SK-N-SH (cell line): ENCODE measurements at regions not wholly inside any gene's neighbourhood (a gene's known extent, or its start where the extent isn't known, plus 50 kb on each side); places are given as distances from the start of the nearest gene placed in this dataset.

Source experiments
- CTCF ChIA-PET: fragments of 300-600, 350-600 bp; formaldehyde crosslinking; extraction: SDS; loops from one replicate; lab custom pipeline; 2021; lab: Yijun Ruan, JAX
- POLR2A ChIA-PET: fragments of 350-600 bp; sonication (Branson Sonifier 250); formaldehyde crosslinking; extraction: SDS; loops from one replicate; lab custom pipeline; 2020; ENCODE audit warnings: antibody characterized with exemption, inconsistent platforms; lab: Yijun Ruan, JAX
- DNase-seq: peaks from one replicate; pipeline ENCODE4 v3.0.0; 2012
- H2AFZ ChIP-seq: fragments of 200-600 bp; sonication (generic); 2 replicates; pipeline ENCODE4 v1.8.1; 2016; ENCODE audit warnings: antibody characterized with exemption, mild to moderate bottlenecking, low read depth
- H3F3A ChIP-seq: fragments of 200-600 bp; sonication (generic); replicated peaks from 2 replicates; pipeline ENCODE3; 2016; ENCODE audit warnings: antibody characterized with exemption, mild to moderate bottlenecking; ENCODE audit not compliant: insufficient read depth
- H3K27ac ChIP-seq, 2 experiments: fragments of 200-500 bp in 1 of 2; fragments of 200-600 bp in 1 of 2; sonication (Bioruptor generic) in 1 of 2; sonication (generic), shearing (Covaris generic) in 1 of 2; 2 replicates each; pipeline versions ENCODE4 v1.5.1 to v1.6.1; 2014 to 2016; ENCODE audit warnings: low read depth in 2 of 2, inconsistent platforms in 1 of 2, low read length in 1 of 2, mild to moderate bottlenecking in 1 of 2, mixed read lengths in 1 of 2
- H3K27me3 ChIP-seq: fragments of 200-600 bp; sonication (generic), shearing (Covaris generic); 2 replicates; pipeline ENCODE4 v1.6.1; 2016; ENCODE audit warnings: mixed run types; ENCODE audit not compliant: insufficient read depth
- H3K36me3 ChIP-seq, 2 experiments: fragments of 200-500 bp in 1 of 2; fragments of 200-600 bp in 1 of 2; sonication (Bioruptor generic) in 1 of 2; sonication (generic) in 1 of 2; replicated peaks in 1 of 2; 2 replicates each; pipeline versions ENCODE3 to v1.5.1; 2014 to 2016; ENCODE audit warnings: low read length in 1 of 2, mild to moderate bottlenecking in 1 of 2; ENCODE audit not compliant: insufficient read depth in 2 of 2, control insufficient read depth in 1 of 2
- H3K4me1 ChIP-seq, 2 experiments: fragments of 200-500 bp in 1 of 2; fragments of 200-600 bp in 1 of 2; sonication (Bioruptor generic) in 1 of 2; sonication (generic), shearing (Covaris generic) in 1 of 2; 2 replicates each; pipeline versions ENCODE4 v1.5.1 to v1.6.1; 2014 to 2016; ENCODE audit warnings: low read depth in 1 of 2, low read length in 1 of 2, mixed run types in 1 of 2; ENCODE audit not compliant: insufficient read depth in 2 of 2, control insufficient read depth in 1 of 2
- H3K4me2 ChIP-seq: fragments of 200-600 bp; sonication (generic), shearing (Covaris generic); 2 replicates; pipeline ENCODE4 v1.6.1; 2017; ENCODE audit warnings: mixed run types
- H3K4me3 ChIP-seq, 2 experiments: fragments of 200-500 bp in 1 of 2; fragments of 200-600 bp in 1 of 2; sonication (Bioruptor generic) in 1 of 2; sonication (generic), shearing (Covaris generic) in 1 of 2; 2 replicates each; pipeline versions ENCODE4 v1.5.1 to v1.8.1; 2014 to 2016; ENCODE audit warnings: low read depth in 2 of 2, inconsistent platforms in 1 of 2, low read length in 1 of 2, mild to moderate bottlenecking in 1 of 2, mixed read lengths in 1 of 2, moderate library complexity in 1 of 2
- H3K79me2 ChIP-seq: fragments of 200-600 bp; sonication (generic); 2 replicates; pipeline ENCODE4 v1.8.1; 2017; ENCODE audit warnings: mild to moderate bottlenecking; ENCODE audit not compliant: insufficient read depth
- H3K9ac ChIP-seq: fragments of 200-600 bp; sonication (generic); 2 replicates; pipeline ENCODE4 v1.6.1; 2017; ENCODE audit warnings: mixed run types
- H3K9me2 ChIP-seq: fragments of 200-600 bp; sonication (generic); 2 replicates; pipeline ENCODE4 v1.6.1; 2017; ENCODE audit warnings: mixed run types
- H3K9me3 ChIP-seq: fragments of 200-600 bp; sonication (generic); 2 replicates; pipeline ENCODE4 v1.6.1; 2017; ENCODE audit warnings: mixed run types, mild to moderate bottlenecking, moderate library complexity
- H4K20me1 ChIP-seq: fragments of 200-600 bp; sonication (generic); 2 replicates; pipeline ENCODE4 v1.6.1; 2017; ENCODE audit warnings: mild to moderate bottlenecking, mixed run types; ENCODE audit not compliant: insufficient read depth
- CHD2 ChIP-seq: fragments of 150-350 bp; IDR thresholded peaks from 2 replicates; pipeline ENCODE4 v1.6.1; 2018; ENCODE audit warnings: low read length; ENCODE audit not compliant: partially characterized antibody
- ELF1 ChIP-seq: IDR thresholded peaks from 2 replicates; pipeline ENCODE4 v1.4.0; 2012
- EP300 ChIP-seq, 2 experiments: IDR thresholded peaks; 2 replicates each; pipeline versions ENCODE4 v1.4.0 to v1.6.1; 2012; ENCODE audit warnings: borderline replicate concordance in 1 of 2, low read depth in 1 of 2, low read length in 1 of 2
- FOSL2 ChIP-seq: IDR thresholded peaks from 2 replicates; pipeline ENCODE4 v1.4.0; 2012; ENCODE audit warnings: low read depth, mild to moderate bottlenecking, moderate library complexity, borderline replicate concordance
- FOXM1 ChIP-seq: IDR thresholded peaks from 2 replicates; pipeline ENCODE4 v1.4.0; 2012; ENCODE audit warnings: low read depth, mild to moderate bottlenecking
- GATA2 ChIP-seq: sonication (generic); formaldehyde crosslinking; IDR thresholded peaks from 2 replicates; pipeline ENCODE4 v1.5.0; 2020; ENCODE audit warnings: mild to moderate bottlenecking, missing genetic modification reagents
- MXI1 ChIP-seq: IDR thresholded peaks from 2 replicates; pipeline ENCODE4 v1.6.1; 2012; ENCODE audit warnings: mild to moderate bottlenecking, low read depth, low read length, improper control_type of control experiment
- NFIC ChIP-seq: IDR thresholded peaks from 2 replicates; pipeline ENCODE4 v1.4.0; 2012; ENCODE audit warnings: borderline replicate concordance
- NRF1 ChIP-seq: IDR thresholded peaks from 2 replicates; pipeline ENCODE4 v1.6.1; 2012; ENCODE audit warnings: low read depth, mild to moderate bottlenecking, low read length
- RAD21 ChIP-seq: IDR thresholded peaks from 2 replicates; pipeline ENCODE4 v1.6.1; 2012; ENCODE audit warnings: mild to moderate bottlenecking, low read length
- RCOR1 ChIP-seq: fragments of 150-350 bp; IDR thresholded peaks from 2 replicates; pipeline ENCODE4 v1.6.1; 2017; ENCODE audit warnings: antibody characterized with exemption, low read length
- REST ChIP-seq: IDR thresholded peaks from 2 replicates; pipeline ENCODE4 v1.6.1; 2012; ENCODE audit warnings: mild to moderate bottlenecking, low read depth, low read length, moderate library complexity
- RFX5 ChIP-seq: IDR thresholded peaks from 2 replicates; pipeline ENCODE4 v1.6.1; 2012; ENCODE audit warnings: mild to moderate bottlenecking, improper control_type of control experiment, low read length
- RXRA ChIP-seq: IDR thresholded peaks from 2 replicates; pipeline ENCODE4 v1.4.0; 2012; ENCODE audit warnings: low read depth, mild to moderate bottlenecking, borderline replicate concordance
- SIN3A ChIP-seq: IDR thresholded peaks from 2 replicates; pipeline ENCODE4 v1.6.1; 2012; ENCODE audit warnings: low read depth, mild to moderate bottlenecking, low read length, moderate library complexity, borderline replicate concordance
- SMC3 ChIP-seq: IDR thresholded peaks from 2 replicates; pipeline ENCODE4 v1.6.1; 2012; ENCODE audit warnings: low read depth, low read length, improper control_type of control experiment
- TAF1 ChIP-seq: IDR thresholded peaks from 2 replicates; pipeline ENCODE4 v1.6.1; 2012; ENCODE audit warnings: low read depth, mild to moderate bottlenecking, low read length, moderate library complexity, borderline replicate concordance
- TCF12 ChIP-seq: IDR thresholded peaks from 2 replicates; pipeline ENCODE4 v1.4.0; 2012
- WGBS: methylation state at CpG from one replicate; pipeline ENCODE4 v1.1.6; 2017; ENCODE audit warnings: low lambda C conversion rate; 5-methylcytosine and 5-hydroxymethylcytosine counted together
- TF ChIP-seq, protein P1 (sequence below): IDR thresholded peaks from 2 replicates; pipeline ENCODE4 v1.4.0; 2012; ENCODE audit warnings: low read depth, borderline replicate concordance
- TF ChIP-seq, protein P2 (sequence below): IDR thresholded peaks from 2 replicates; pipeline ENCODE4 v1.4.0; 2012; ENCODE audit warnings: low read depth, borderline replicate concordance

DNA sequence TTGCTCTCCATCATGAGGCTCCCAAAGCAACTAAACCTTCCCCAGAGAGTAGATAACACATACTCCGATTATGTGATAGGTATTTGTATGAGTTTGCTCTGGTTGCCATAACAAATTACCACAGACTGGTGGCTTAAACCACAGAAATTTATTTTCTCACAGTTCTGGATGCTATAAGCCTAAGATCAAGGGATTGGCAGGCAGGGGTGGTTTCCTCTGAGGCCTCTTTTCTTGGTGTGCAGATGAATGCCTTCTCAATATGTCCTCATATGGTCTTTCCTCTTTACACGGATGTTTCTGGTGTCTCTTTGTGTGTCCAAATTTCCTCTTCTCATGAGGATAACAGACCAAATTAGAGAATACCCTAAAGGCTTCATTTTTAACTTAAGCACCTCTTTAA, 285.8 kb upstream of the GRIP1 start:
- DNase-seq: no peak

More for the DNA sequence above, 285.8 kb upstream of the GRIP1 start:
- H3K27me3 ChIP-seq: no peaks in the 10 kb centered on the region
- no peak overlapping the region for H3K4me2 ChIP-seq
- no peaks in the 10 kb centered on the region for H3F3A ChIP-seq
- H2AFZ ChIP-seq: no peak overlapping the region
- TF ChIP-seq SMC3 (no peak), TCF12 (no peak), RXRA (no peak), NRF1 (no peak), GATA2 (no peak), REST (no peak), RAD21 (no peak), RFX5 (no peak), TAF1 (no peak), NFIC (no peak), FOSL2 (no peak), MXI1 (no peak), EP300 (IDR thresholded peaks at IDR 0.05; ENCODE audit: borderline replicate concordance in 1 of 2, low read depth in 1 of 2, low read length in 1 of 2) (no peak), RCOR1 (no peak), CHD2 (no peak), FOXM1 (no peak), ELF1 (no peak), SIN3A (no peak)
- TF ChIP-seq, protein P1, sequence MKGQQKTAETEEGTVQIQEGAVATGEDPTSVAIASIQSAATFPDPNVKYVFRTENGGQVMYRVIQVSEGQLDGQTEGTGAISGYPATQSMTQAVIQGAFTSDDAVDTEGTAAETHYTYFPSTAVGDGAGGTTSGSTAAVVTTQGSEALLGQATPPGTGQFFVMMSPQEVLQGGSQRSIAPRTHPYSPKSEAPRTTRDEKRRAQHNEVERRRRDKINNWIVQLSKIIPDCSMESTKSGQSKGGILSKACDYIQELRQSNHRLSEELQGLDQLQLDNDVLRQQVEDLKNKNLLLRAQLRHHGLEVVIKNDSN: no peak
- TF ChIP-seq, protein P2, sequence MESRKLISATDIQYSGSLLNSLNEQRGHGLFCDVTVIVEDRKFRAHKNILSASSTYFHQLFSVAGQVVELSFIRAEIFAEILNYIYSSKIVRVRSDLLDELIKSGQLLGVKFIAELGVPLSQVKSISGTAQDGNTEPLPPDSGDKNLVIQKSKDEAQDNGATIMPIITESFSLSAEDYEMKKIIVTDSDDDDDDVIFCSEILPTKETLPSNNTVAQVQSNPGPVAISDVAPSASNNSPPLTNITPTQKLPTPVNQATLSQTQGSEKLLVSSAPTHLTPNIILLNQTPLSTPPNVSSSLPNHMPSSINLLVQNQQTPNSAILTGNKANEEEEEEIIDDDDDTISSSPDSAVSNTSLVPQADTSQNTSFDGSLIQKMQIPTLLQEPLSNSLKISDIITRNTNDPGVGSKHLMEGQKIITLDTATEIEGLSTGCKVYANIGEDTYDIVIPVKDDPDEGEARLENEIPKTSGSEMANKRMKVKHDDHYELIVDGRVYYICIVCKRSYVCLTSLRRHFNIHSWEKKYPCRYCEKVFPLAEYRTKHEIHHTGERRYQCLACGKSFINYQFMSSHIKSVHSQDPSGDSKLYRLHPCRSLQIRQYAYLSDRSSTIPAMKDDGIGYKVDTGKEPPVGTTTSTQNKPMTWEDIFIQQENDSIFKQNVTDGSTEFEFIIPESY: no peak
- H3K36me3 ChIP-seq: no peaks in the 10 kb centered on the region
- H3K9me2 ChIP-seq: no peaks in the 10 kb centered on the region
- ChIA-PET CTCF (no interaction called here), POLR2A (no interaction called here)
- H4K20me1 ChIP-seq: no peaks in the 10 kb centered on the region
- no peaks in the 10 kb centered on the region for H3K9me3 ChIP-seq
- H3K27ac ChIP-seq: no peak overlapping the region
- no peak overlapping the region for H3K9ac ChIP-seq
- no peaks in the 10 kb centered on the region for H3K4me1 ChIP-seq
- 0% methylated on average over 2 of the region's 2 CpGs for WGBS
- no peak overlapping the region for H3K4me3 ChIP-seq
- no peaks in the 10 kb centered on the region for H3K79me2 ChIP-seq
